Ascending aorta (tissue), 2 donors: ENCODE measurements at regions not wholly inside any gene's neighbourhood (a gene's known extent, or its start where the extent isn't known, plus 50 kb on each side); places are given as distances from the start of the nearest gene placed in this dataset.

Experiments used
- DNase-seq, 2 donors: peaks; one replicate each; pipeline ENCODE4 v3.0.0-alpha.2; 2019; ENCODE audit warnings: low spot score in 2 of 2
- H3K27ac ChIP-seq, 2 donors: fragments of 200-600 bp; sonication (generic); one replicate each; pipeline ENCODE4 v1.5.1; 2016 to 2017; ENCODE audit warnings: mild to moderate bottlenecking in 1 of 2
- H3K27me3 ChIP-seq: fragments of 200-600 bp; sonication (generic); one replicate; pipeline ENCODE4 v1.5.1; 2017
- H3K36me3 ChIP-seq, 2 donors: fragments of 200-600 bp; sonication (generic); one replicate each; pipeline ENCODE4 v1.5.1; 2016
- H3K4me1 ChIP-seq, 2 donors: fragments of 200-600 bp; sonication (generic); one replicate each; pipeline ENCODE4 v1.5.1; 2016 to 2017; ENCODE audit warnings: mild to moderate bottlenecking in 1 of 2
- H3K4me3 ChIP-seq, 2 donors: fragments of 200-600 bp; sonication (generic); one replicate each; pipeline ENCODE4 v1.5.1; 2016 to 2017; ENCODE audit warnings: mild to moderate bottlenecking in 1 of 2
- H3K9me3 ChIP-seq, 2 donors: fragments of 200-600 bp; sonication (generic); one replicate each; pipeline ENCODE4 v1.5.1; 2016
- CTCF ChIP-seq, 3 experiments: fragments of 200-600 bp in 2 of 3; fragments of 450-650 bp in 1 of 3; sonication (generic) in 2 of 3; IDR thresholded peaks; one replicate each; pipeline ENCODE4 v1.5.1; 2016 to 2019; ENCODE audit warnings: antibody characterized with exemption in 3 of 3, mild to moderate bottlenecking in 1 of 3, moderate library complexity in 1 of 3
- intact Hi-C: fragments of 100-400 bp; cut with DNase I; formaldehyde crosslinking; loops from one replicate; pipeline ENCODE4 v1.15.1; 2023

DNA sequence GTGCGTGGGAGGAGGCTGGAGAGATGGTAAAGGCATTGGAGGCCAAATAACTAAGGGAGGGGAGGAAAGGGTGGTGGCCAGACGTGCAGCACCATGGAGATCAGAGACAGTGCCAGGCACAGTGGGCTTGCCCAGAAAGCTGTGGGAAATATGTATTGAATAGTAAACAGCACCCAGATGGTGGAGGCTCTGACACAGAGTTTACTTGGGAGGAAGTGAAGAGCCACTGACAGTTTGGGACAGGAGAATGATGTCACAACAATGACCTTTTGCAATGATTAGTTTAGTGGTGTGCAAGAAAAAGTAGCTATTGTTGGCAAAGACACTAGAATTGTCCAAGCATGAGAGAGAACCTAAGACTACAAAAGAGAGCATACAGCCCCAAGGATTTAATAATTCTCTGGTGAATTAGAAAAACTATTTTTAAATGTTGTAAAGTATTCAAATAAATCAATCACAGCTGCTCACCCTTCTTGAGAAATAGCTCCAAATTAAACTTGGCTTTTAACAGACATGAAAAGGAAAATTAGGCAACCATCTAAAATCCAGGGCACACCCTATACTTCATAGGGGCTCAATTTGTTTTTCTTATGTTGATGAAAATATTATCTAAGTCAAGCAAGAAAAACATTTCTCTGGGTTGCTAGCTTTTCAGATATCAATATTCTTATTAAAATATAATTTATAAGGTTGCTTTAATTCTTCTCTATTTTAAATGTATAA is 458.7 kb upstream of the HNRNPA3 start:
- TF ChIP-seq CTCF (IDR thresholded peaks at IDR 0.05) = no peak
- intact Hi-C loops = no loop called here
- Histone ChIP-seq H3K4me3 (no peak overlapping the region), H3K9me3 (no peaks in the 10 kb centered on the region), H3K36me3 (no peaks in the 10 kb centered on the region), H3K27ac (no peak overlapping the region), H3K27me3 (no peaks in the 10 kb centered on the region), H3K4me1 (peaks cover 0 to 4% of the 10 kb centered on the region in 2 donors)
- DNase-seq = peak in 1 of 2 donors; percentile 63

DNA sequence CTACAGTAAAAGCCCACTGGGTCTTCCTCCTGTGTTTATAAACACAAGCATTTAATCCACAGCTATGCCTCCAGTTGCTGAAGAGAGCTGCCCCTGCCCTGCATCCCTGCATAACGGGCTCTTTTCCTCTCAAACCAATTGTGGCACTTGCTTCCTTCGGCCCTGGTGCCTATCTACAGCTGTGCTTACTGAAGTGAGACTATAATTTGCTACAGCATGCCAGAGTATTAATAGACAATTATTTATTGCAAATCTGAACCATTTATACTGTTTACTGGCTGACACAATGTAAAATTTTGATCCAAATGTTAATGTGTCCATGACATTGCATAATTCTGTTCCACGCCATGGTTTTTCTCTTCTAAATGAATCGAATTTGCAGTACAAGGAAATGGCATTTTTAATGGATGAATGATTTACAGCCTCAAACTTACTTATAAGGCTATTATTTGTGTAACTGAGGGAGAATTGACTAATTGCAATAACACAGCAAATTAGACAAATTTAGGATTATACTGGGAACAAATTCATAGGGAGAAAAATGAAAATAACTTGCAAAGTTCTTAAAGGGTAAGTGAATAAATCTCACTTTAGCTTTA is 457.0 kb upstream of the HNRNPA3 start:
- Histone ChIP-seq H3K27me3 (no peaks in the 10 kb centered on the region), H3K9me3 (no peaks in the 10 kb centered on the region), H3K36me3 (no peaks in the 10 kb centered on the region), H3K4me1 (peaks cover 0 to 4% of the 10 kb centered on the region in 2 donors), H3K27ac (no peak overlapping the region), H3K4me3 (no peak overlapping the region)
- intact Hi-C loops = no loop called here
- TF ChIP-seq CTCF (IDR thresholded peaks at IDR 0.05) = no peak
- no peak for DNase-seq

DNA sequence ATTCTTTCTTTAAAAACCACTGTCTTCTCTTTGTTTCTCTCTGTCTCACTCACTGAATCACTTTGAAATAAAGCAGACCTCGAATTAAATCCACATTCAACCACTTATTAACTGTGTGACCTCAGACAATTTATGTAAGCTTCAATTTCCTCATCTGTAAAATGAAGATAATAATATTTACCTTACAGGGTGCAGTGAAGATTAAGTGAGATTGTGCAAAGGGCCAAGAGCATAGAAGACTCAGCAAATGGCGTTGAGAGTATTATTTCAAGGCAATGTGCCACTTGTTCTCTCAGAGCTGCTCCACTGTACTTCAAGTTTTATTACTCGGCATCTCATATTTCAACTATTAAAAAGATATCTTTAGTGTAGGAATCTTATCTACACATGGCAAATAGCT is 454.2 kb upstream of the HNRNPA3 start:
- no peaks in the 10 kb centered on the region for H3K36me3 ChIP-seq
- intact Hi-C loops = no loop called here
- peaks cover 0 to 2% of the 10 kb centered on the region in 2 donors for H3K4me1 ChIP-seq
- no peak for TF ChIP-seq CTCF (IDR thresholded peaks at IDR 0.05)
- no peak overlapping the region for H3K27ac ChIP-seq
- no peaks in the 10 kb centered on the region for H3K27me3 ChIP-seq
- H3K4me3 ChIP-seq = no peak overlapping the region
- H3K9me3 ChIP-seq = no peaks in the 10 kb centered on the region
- DNase-seq = no peak

DNA sequence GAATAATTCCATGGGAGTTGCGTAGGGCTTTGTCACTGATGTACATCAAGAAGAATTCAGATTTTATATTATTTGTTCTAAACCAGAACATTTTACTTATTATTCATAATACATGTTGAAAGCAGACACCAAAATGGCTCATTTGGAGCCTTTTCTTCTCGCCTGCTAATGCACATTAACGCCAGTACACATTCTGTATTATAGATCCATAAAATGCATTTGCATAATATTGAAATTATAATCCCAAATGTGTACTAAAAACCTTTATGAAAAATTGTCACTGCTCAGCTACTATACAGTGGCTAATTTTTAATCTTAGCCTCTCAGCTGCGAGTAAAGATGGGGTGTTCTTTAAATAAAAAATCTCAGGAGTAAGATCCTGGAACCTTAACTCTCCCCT is 452.2 kb upstream of the HNRNPA3 start:
- Histone ChIP-seq H3K27ac (no peak overlapping the region), H3K36me3 (no peaks in the 10 kb centered on the region), H3K4me3 (no peak overlapping the region), H3K27me3 (no peaks in the 10 kb centered on the region), H3K4me1 (no peaks in the 10 kb centered on the region), H3K9me3 (no peaks in the 10 kb centered on the region)
- intact Hi-C loops = no loop called here
- no peak for TF ChIP-seq CTCF (IDR thresholded peaks at IDR 0.05)
- DNase-seq = no peak

- Histone ChIP-seq H3K27ac (no peak overlapping the region), H3K4me3 (no peak overlapping the region), H3K36me3 (no peaks in the 10 kb centered on the region), H3K27me3 (no peaks in the 10 kb centered on the region), H3K4me1 (no peaks in the 10 kb centered on the region), H3K9me3 (no peaks in the 10 kb centered on the region)
- intact Hi-C loops = no loop called here
- no peak for DNase-seq
- TF ChIP-seq CTCF (IDR thresholded peaks at IDR 0.05) = no peak
Observed at GRCh38 chr2:176763130-176763529, 449.5 kb upstream of the HNRNPA3 start.
